ENCODE measurements at regions not wholly inside any gene's neighbourhood (a gene's known extent, or its start where the extent isn't known, plus 50 kb on each side); places are given as distances from the start of the nearest gene placed in this dataset.

DNA sequence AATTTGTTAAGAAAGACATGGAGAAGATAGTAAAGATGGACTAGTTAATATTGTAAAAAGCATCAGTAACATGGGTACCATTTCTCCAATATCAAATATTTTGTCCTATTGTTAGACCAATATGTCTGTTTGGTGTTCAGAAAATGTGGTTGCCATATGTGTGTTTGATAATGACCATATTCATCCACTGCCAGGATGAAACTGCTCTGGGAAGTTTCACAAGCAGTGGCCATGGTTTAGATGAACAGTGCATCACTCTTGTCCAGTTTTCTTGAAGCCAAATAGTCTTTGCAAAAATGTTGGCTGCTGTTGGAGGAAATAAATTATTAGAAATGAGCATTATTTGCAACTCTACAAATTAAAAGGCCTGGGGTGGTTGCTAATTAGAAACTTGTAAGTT lies 333.8 kb downstream of the NUF2 start:
- H2AFZ ChIP-seq (ENCODE audit: low read depth, low read length, poor library complexity, severe bottlenecking): no peak overlapping the region
- DNase-seq (ENCODE audit: low read depth, low spot score) (no peak), ATAC-seq (no peak)
- ChIA-PET CTCF (no interaction called here), RAD21 (ENCODE audit: low non-redundant PET in 1 of 2, low total read pairs in 2 of 2, uncharacterized antibody in 2 of 2, unreplicated experiment in 2 of 2) (no interaction called here), POLR2A (no interaction called here)
- BruUV-seq (replicated peaks): no TSS peak
- no peaks in the 10 kb centered on the region for H3K9me3 ChIP-seq (ENCODE audit: control insufficient read depth in 1 of 2, insufficient read depth in 1 of 2, low read depth in 1 of 2, low read length in 2 of 2)
- H3K9me2 ChIP-seq (ENCODE audit: insufficient read depth): no peaks in the 10 kb centered on the region
- no peak overlapping the region for H3K9ac ChIP-seq (ENCODE audit: low read length)
- no peaks in the 10 kb centered on the region for H3K27me3 ChIP-seq (ENCODE audit: insufficient read depth, low read length)
- TF ChIP-seq SIN3A (IDR thresholded peaks at IDR 0.05; ENCODE audit: low read depth) (no peak), JUND (IDR thresholded peaks at IDR 0.05) (no peak), EGR1 (IDR thresholded peaks at IDR 0.05; ENCODE audit: low read depth) (no peak), RAD21 (IDR thresholded peaks at IDR 0.05; ENCODE audit: low read depth) (no peak), CBX3 (IDR thresholded peaks at IDR 0.05; ENCODE audit: low read depth) (no peak), POLR2A (IDR thresholded peaks at IDR 0.05; ENCODE audit: borderline replicate concordance, extremely low read depth, insufficient read depth, insufficient read length) (no peak), ELF1 (IDR thresholded peaks at IDR 0.05; ENCODE audit: borderline replicate concordance, low read depth) (no peak), SP1 (IDR thresholded peaks at IDR 0.05; ENCODE audit: low read depth) (no peak), FOSL1 (IDR thresholded peaks at IDR 0.05; ENCODE audit: low read depth) (no peak), ZNF274 (IDR thresholded peaks at IDR 0.05; ENCODE audit: low read depth, low read length) (no peak), POLR2AphosphoS5 (IDR thresholded peaks at IDR 0.05; ENCODE audit: low read depth, low read length) (no peak), CEBPB (IDR thresholded peaks at IDR 0.05; ENCODE audit: low read depth) (no peak)
- TF ChIP-seq, protein P1, sequence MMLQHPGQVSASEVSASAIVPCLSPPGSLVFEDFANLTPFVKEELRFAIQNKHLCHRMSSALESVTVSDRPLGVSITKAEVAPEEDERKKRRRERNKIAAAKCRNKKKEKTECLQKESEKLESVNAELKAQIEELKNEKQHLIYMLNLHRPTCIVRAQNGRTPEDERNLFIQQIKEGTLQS (IDR thresholded peaks at IDR 0.05): no peak
- TF ChIP-seq, protein P2, sequence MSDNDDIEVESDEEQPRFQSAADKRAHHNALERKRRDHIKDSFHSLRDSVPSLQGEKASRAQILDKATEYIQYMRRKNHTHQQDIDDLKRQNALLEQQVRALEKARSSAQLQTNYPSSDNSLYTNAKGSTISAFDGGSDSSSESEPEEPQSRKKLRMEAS (IDR thresholded peaks at IDR 0.05): no peak
- TF ChIP-seq, protein P3, sequence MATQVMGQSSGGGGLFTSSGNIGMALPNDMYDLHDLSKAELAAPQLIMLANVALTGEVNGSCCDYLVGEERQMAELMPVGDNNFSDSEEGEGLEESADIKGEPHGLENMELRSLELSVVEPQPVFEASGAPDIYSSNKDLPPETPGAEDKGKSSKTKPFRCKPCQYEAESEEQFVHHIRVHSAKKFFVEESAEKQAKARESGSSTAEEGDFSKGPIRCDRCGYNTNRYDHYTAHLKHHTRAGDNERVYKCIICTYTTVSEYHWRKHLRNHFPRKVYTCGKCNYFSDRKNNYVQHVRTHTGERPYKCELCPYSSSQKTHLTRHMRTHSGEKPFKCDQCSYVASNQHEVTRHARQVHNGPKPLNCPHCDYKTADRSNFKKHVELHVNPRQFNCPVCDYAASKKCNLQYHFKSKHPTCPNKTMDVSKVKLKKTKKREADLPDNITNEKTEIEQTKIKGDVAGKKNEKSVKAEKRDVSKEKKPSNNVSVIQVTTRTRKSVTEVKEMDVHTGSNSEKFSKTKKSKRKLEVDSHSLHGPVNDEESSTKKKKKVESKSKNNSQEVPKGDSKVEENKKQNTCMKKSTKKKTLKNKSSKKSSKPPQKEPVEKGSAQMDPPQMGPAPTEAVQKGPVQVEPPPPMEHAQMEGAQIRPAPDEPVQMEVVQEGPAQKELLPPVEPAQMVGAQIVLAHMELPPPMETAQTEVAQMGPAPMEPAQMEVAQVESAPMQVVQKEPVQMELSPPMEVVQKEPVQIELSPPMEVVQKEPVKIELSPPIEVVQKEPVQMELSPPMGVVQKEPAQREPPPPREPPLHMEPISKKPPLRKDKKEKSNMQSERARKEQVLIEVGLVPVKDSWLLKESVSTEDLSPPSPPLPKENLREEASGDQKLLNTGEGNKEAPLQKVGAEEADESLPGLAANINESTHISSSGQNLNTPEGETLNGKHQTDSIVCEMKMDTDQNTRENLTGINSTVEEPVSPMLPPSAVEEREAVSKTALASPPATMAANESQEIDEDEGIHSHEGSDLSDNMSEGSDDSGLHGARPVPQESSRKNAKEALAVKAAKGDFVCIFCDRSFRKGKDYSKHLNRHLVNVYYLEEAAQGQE (IDR thresholded peaks at IDR 0.05; ENCODE audit: low read depth): no peak
- TF ChIP-seq, protein P4, sequence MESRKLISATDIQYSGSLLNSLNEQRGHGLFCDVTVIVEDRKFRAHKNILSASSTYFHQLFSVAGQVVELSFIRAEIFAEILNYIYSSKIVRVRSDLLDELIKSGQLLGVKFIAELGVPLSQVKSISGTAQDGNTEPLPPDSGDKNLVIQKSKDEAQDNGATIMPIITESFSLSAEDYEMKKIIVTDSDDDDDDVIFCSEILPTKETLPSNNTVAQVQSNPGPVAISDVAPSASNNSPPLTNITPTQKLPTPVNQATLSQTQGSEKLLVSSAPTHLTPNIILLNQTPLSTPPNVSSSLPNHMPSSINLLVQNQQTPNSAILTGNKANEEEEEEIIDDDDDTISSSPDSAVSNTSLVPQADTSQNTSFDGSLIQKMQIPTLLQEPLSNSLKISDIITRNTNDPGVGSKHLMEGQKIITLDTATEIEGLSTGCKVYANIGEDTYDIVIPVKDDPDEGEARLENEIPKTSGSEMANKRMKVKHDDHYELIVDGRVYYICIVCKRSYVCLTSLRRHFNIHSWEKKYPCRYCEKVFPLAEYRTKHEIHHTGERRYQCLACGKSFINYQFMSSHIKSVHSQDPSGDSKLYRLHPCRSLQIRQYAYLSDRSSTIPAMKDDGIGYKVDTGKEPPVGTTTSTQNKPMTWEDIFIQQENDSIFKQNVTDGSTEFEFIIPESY (IDR thresholded peaks at IDR 0.05; ENCODE audit: extremely low read depth, insufficient replicate concordance, low read length): no peak
- no peak overlapping the region for H3K4me2 ChIP-seq (ENCODE audit: low read length)
- intact Hi-C loops (cut with micrococcal nuclease): no loop called here
- peaks cover 0 to 3% of the 10 kb centered on the region in 2 experiments; a peak in 2 of 4 replicates for H3K4me1 ChIP-seq (ENCODE audit: control insufficient read depth in 1 of 2, insufficient read depth in 2 of 2, low read length in 2 of 2)
- no peaks in the 10 kb centered on the region for H3K79me2 ChIP-seq (ENCODE audit: insufficient read depth, low read length)
- no peaks in the 10 kb centered on the region for H3K36me3 ChIP-seq (ENCODE audit: control insufficient read depth in 1 of 2, insufficient read depth in 2 of 2, low read length in 2 of 2)
- no peak overlapping the region for H3K4me3 ChIP-seq (replicated peaks in 1 of 2; ENCODE audit: low read depth in 1 of 2, low read length in 2 of 2)
- no peaks in the 10 kb centered on the region for H4K20me1 ChIP-seq (ENCODE audit: insufficient read depth)
- H3K27ac ChIP-seq (ENCODE audit: low read depth, low read length): no peak overlapping the region

Measured in HCT116 (cell line).